ENCODE measurements at regions not wholly inside any gene's neighbourhood (a gene's known extent, or its start where the extent isn't known, plus 50 kb on each side); places are given as distances from the start of the nearest gene placed in this dataset.

DNA sequence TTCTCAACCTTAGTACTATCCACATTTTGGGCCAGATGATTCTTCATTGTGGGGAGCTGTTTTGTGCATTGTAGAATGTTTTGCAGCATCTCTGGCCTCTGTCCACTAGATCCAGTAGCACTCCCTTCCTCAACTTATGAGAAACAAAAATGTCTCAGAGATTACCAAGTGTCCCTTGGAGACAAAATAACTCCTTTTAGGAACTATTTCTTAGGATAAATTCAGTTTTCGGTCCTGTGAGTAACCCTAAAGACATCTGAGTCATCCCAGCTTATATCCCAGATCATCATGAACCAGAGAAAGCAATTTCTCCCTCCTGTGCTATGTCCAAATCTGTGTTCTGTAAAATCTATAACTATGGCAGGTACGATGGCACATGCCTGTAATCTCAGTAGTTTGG lies 266.6 kb upstream of the PHYHIPL start:
- DNase-seq = no peak
- Mint-ChIP-seq H3K27me3 (peaks cover 0 to 5% (median 3%) of the 10 kb centered on the region in 3 donors), H3K27ac (no peak overlapping the region), H3K4me1 (no peaks in the 10 kb centered on the region), H3K36me3 (no peaks in the 10 kb centered on the region), H3K9me3 (peaks cover 0 to 3% (median 0%) of the 10 kb centered on the region in 7 donors), H3K4me3 (no peak overlapping the region)
- ATAC-seq (ENCODE audit: low read depth in 2 of 2) = no peak

DNA sequence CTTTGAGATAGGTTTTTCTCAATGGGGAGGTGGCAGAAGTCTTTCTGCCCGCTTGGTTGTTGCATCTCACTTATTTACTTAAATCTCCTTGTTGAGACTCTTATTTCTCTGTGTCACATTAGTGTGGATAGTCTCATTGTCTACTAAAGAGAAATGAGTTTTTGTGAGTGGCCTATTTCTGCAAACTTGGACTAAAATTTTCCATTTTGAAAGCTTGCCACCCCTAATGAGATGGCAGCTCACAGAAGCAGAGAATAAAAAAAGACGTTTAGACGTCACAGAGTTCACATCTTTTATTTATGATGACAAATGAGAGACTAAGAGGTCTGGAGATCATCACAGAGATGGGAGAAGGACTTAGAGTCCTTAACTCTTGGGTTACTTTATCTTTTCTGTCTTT lies 262.7 kb upstream of the PHYHIPL start:
- no peak for ATAC-seq (ENCODE audit: low read depth in 2 of 2)

DNA sequence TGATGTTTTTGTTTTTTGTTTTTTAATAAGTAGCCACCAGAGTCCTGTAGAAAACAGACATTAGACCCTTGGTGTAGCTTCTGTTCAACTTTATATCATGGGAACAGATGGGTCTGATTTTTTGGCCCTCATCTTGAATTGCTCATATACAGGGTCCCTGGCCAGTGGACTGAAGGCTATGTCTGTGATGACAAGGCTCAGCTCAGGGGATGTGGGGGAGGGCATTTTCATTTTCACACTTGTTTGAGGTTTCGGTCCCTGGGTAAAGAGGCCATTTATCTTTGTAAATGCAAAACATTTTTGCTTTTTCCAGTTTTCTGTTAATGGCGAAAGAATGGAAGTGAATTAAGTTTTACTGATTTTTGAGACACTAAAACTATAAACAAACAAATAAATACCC lies 257.6 kb upstream of the PHYHIPL start:
- no peaks in the 10 kb centered on the region for H3K4me1 Mint-ChIP-seq

More for the DNA sequence above, 262.7 kb upstream of the PHYHIPL start:
- Mint-ChIP-seq H3K4me1 (no peaks in the 10 kb centered on the region), H3K27me3 (peaks cover 0 to 3% (median 0%) of the 10 kb centered on the region in 3 donors), H3K27ac (no peak overlapping the region), H3K9me3 (no peaks in the 10 kb centered on the region), H3K4me3 (no peak overlapping the region), H3K36me3 (no peaks in the 10 kb centered on the region)
- no peak for DNase-seq

DNA sequence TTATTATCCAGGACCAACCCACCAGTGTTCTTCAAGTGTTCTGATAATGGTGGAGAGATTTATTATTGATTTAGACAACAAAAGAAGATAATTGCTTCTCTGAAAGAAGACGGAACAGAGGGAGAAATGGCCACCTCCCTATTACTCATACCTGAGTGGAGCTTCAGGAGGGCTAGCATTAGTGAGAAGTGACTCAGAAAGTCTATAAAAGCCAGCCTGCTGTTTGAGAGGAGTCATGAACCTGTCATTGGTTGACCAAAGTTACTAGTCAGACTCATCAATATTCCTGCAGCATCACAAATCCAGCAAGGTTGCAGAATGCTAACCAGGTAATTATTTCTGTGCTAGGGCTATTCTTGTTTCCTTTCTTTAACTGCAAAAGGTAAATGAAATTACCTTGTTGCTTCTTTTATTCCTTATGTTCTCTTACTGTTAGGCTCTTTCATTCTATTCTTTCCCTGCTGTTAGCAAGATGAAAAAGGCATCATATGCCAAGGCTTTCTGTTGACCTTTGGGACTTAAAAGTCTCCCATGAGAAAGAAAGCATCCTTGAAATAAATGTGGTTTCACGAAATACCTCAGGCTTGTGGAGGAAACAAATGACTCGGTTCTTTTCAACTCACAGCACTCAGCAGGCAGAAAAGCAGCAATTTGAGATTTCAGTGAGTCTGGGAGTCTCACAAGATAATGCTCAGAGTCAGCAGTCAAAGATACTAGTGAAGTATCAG lies 256.4 kb upstream of the PHYHIPL start:
- H3K9me3 Mint-ChIP-seq = no peaks in the 10 kb centered on the region
- no peak overlapping the region for H3K27ac Mint-ChIP-seq
- H3K4me1 Mint-ChIP-seq = no peaks in the 10 kb centered on the region
- H3K36me3 Mint-ChIP-seq = no peaks in the 10 kb centered on the region
- H3K27me3 Mint-ChIP-seq = peaks cover 5 to 6% (median 5%) of the 10 kb centered on the region in 3 donors
- DNase-seq = no peak
- ATAC-seq (ENCODE audit: low read depth in 2 of 2) = no peak
- no peak overlapping the region for H3K4me3 Mint-ChIP-seq

More for the DNA sequence above, 257.6 kb upstream of the PHYHIPL start:
- no peak for DNase-seq
- Mint-ChIP-seq H3K27ac (no peak overlapping the region), H3K4me3 (no peak overlapping the region), H3K9me3 (no peaks in the 10 kb centered on the region), H3K36me3 (no peaks in the 10 kb centered on the region), H3K27me3 (peaks cover 5 to 6% (median 5%) of the 10 kb centered on the region in 3 donors)
- ATAC-seq (ENCODE audit: low read depth in 2 of 2) = no peak

DNA sequence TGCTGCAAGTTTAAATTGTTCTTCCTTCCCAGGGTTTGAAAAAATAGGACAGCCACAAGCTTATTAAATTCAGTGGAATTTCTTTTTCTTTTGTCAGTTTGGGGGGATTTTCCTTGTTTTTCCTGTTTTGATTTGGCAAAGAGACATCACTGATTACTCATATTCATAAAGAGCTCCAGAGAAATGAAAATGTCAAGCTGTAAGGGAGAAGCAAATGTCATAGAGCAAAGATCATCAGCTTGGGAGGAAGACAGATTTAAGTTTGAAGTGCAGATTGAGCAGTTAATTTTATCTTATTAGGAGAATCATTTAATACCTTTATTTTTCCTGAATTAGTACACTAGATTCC lies 255.8 kb upstream of the PHYHIPL start:
- no peak for ATAC-seq (ENCODE audit: low read depth in 2 of 2)
- no peaks in the 10 kb centered on the region for H3K36me3 Mint-ChIP-seq

DNA sequence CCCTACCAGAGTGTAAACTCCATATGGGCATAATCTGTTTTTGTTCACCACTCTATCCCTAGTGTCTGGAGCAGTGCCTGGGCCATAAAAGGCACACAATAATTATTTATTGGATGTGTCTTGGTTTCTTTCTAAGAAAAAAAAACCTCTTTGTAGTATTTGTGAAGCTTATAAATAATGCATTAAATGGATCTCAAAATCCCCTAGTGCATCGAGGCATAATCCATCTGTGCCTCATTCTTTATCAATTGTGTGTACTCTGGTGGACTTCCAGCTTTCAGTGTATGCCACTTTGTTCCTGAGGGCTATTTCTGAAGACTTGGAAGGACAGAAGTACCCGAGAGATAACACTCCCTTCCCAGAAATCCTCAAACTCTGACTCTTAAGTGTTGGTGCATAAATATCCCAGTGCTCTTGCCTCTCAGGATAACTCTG lies 255.0 kb upstream of the PHYHIPL start:
- H3K27me3 Mint-ChIP-seq = peaks cover 5 to 9% (median 6%) of the 10 kb centered on the region in 3 donors
- ATAC-seq (ENCODE audit: low read depth in 2 of 2) (no peak), DNase-seq (no peak)
- peaks cover 0 to 3% (median 0%) of the 10 kb centered on the region in 7 donors for H3K9me3 Mint-ChIP-seq
- no peaks in the 10 kb centered on the region for H3K36me3 Mint-ChIP-seq
- H3K4me1 Mint-ChIP-seq = no peaks in the 10 kb centered on the region
- H3K27ac Mint-ChIP-seq = no peak overlapping the region
- H3K4me3 Mint-ChIP-seq = no peak overlapping the region

More for the DNA sequence above, 255.8 kb upstream of the PHYHIPL start:
- no peak for DNase-seq
- H3K4me1 Mint-ChIP-seq = no peaks in the 10 kb centered on the region
- peaks cover 5 to 9% (median 6%) of the 10 kb centered on the region in 3 donors for H3K27me3 Mint-ChIP-seq
- peaks cover 0 to 3% (median 0%) of the 10 kb centered on the region in 7 donors for H3K9me3 Mint-ChIP-seq
- H3K27ac Mint-ChIP-seq = no peak overlapping the region
- no peak overlapping the region for H3K4me3 Mint-ChIP-seq

DNA sequence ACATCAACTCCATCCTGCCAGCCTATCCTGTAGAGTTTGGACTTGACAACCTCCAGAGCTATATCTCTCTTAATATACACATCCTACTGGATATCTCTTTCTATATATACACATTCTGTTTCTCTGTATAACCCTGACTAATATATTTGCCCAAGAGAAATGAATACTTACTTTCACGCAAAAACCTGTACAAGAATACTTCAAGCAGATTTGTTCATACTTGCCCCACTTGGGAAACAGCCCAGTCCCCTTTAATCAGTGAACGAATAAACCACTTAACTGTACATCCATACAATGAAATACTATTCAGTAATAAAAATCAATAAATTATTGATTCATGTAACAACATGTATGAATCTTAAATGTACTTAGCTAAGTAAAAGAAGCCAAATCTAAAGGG lies 251.1 kb upstream of the PHYHIPL start:
- H3K27me3 Mint-ChIP-seq = peaks cover 5 to 9% (median 6%) of the 10 kb centered on the region in 3 donors
- no peak overlapping the region for H3K4me3 Mint-ChIP-seq
- H3K36me3 Mint-ChIP-seq = no peaks in the 10 kb centered on the region
- no peak overlapping the region for H3K27ac Mint-ChIP-seq
- peaks cover 0 to 14% (median 9%) of the 10 kb centered on the region in 7 donors for H3K9me3 Mint-ChIP-seq
- no peak for DNase-seq
- no peak for ATAC-seq (ENCODE audit: low read depth in 2 of 2)
- H3K4me1 Mint-ChIP-seq = no peaks in the 10 kb centered on the region

DNA sequence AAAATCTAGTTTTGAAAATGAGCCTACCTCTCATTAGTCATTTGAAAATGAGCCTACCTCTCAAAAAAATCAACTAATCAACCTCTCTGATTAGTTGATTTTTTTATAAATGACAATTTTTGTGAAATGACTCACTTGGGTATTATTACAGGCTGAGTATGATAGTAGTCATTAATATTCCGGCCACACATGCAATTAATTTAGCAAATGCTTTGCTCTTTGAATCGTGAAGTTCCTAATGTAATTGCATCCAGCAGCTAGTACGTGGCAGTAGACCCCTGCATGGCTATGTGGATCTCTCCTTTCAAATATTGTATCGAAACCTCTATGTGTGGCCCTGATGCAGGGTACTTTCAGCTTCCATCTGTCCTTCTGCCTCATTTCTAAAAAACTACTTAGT lies 245.9 kb upstream of the PHYHIPL start:
- Mint-ChIP-seq H3K4me3 (no peak overlapping the region), H3K36me3 (no peaks in the 10 kb centered on the region), H3K9me3 (peaks cover 0 to 14% (median 9%) of the 10 kb centered on the region in 7 donors), H3K4me1 (no peaks in the 10 kb centered on the region), H3K27ac (no peak overlapping the region), H3K27me3 (peaks cover 0 to 5% (median 5%) of the 10 kb centered on the region in 3 donors)
- ATAC-seq (ENCODE audit: low read depth in 2 of 2) (no peak), DNase-seq (no peak)

DNA sequence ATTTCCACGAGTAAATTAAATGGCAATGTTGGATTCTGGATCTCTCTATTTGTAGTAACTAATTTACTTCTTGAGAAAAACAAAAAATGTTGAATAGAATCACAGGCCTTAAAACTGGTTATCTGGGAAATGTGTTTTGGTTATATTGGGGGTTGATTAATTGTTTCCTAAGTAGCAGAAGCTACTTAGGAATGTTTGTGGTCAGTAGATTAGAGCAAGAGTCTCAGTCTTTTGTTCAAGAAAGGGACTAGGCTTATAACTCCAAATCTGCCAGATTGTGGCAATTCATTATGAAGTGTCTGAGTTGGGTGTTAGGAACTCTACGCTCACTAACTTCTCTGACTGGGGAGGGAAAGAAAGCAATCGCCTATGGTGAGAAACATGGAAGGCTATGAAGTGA lies 244.3 kb upstream of the PHYHIPL start:
- H3K4me3 Mint-ChIP-seq = no peak overlapping the region
- H3K27ac Mint-ChIP-seq = no peak overlapping the region

DNA sequence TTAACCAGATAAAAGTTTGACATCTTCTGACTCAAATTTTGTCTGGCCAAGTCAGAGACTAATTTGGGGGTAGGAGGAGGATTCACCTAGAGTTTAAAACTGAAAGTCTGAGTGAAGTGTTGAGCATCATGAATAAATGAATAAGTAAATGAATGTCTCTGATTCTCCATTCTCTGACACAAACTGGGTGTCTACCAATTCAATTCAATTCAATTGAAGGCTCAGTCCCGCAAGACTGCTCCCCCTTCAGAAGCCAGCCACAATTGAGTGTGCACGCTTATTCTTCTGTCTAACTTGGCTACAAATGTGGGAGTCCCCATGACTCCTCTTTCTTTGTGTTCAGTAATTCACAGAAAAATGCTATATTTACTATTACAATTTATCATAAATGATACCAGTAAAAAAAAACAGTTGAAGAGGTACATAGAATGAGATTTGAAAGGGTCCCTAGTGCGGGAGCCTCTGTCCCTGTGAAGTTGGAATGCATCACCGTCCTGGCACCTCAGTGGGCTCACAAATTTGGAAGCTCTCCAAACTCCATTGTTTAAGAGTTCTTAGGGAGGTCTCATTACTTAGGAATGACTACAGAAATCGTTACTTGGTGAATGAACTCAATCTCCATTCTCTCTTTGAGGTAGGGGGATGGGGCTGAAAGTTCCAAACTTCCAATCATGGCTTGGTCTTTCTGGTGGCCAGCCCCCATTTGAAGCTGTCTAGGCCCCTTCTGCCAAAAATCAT lies 243.7 kb upstream of the PHYHIPL start:
- H3K36me3 Mint-ChIP-seq = no peaks in the 10 kb centered on the region
- ATAC-seq (ENCODE audit: low read depth in 2 of 2) (no peak), DNase-seq (no peak)
- peaks cover 0 to 5% (median 4%) of the 10 kb centered on the region in 3 donors for H3K27me3 Mint-ChIP-seq
- no peak overlapping the region for H3K4me3 Mint-ChIP-seq
- peaks cover 0 to 7% (median 4%) of the 10 kb centered on the region in 7 donors for H3K9me3 Mint-ChIP-seq
- H3K4me1 Mint-ChIP-seq = no peaks in the 10 kb centered on the region
- no peak overlapping the region for H3K27ac Mint-ChIP-seq

More for the DNA sequence above, 244.3 kb upstream of the PHYHIPL start:
- H3K9me3 Mint-ChIP-seq = peaks cover 0 to 11% (median 7%) of the 10 kb centered on the region in 7 donors
- no peaks in the 10 kb centered on the region for H3K4me1 Mint-ChIP-seq
- no peak for ATAC-seq (ENCODE audit: low read depth in 2 of 2)
- DNase-seq = no peak
- no peaks in the 10 kb centered on the region for H3K36me3 Mint-ChIP-seq
- peaks cover 0 to 5% (median 4%) of the 10 kb centered on the region in 3 donors for H3K27me3 Mint-ChIP-seq

DNA sequence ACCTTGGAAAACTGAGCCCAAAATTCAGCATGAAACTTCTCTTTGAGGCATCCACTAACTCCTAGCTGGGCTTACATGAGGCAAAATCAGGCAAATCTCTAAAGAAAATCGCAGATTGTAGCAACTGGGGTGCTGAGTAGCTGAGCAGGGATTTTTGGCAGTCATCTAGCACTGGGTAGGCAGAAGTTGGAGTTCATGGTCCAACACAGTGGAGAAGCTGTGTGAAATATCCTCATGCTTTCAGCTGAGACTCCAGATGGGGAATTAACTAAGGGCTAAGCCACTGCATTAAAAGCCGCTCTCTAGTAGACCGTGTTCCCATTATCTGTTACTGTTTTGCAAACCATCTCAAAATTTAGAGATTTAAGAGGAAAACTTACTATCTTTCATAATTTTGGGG lies 240.1 kb upstream of the PHYHIPL start:
- no peak for ATAC-seq (ENCODE audit: low read depth in 2 of 2)
- Mint-ChIP-seq H3K27ac (no peak overlapping the region), H3K4me1 (no peaks in the 10 kb centered on the region), H3K27me3 (peaks cover 0 to 5% (median 4%) of the 10 kb centered on the region in 3 donors), H3K4me3 (no peak overlapping the region), H3K36me3 (no peaks in the 10 kb centered on the region), H3K9me3 (peaks cover 0 to 4% (median 0%) of the 10 kb centered on the region in 7 donors)
- DNase-seq = no peak

DNA sequence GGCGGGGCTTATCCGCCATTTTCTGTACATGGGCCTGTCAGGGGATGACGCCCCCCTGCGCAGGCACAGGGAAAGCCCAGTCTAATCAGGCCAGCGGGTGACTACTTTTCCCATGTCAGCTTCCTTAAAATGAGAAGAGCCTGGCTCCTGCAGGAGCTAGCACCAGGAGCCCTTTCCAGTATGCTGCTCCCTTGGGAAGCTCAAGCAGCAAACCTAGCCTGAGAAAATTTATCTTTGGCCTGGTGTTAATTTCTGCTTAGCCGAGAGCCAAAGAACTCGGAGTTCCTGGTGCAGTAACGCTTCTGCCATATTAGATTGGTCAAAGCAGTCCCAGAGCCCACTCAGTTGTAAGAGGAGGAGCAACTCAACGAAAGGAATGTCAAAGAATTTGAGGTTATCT lies 239.0 kb upstream of the PHYHIPL start:
- Mint-ChIP-seq H3K27ac (no peak overlapping the region), H3K4me3 (no peak overlapping the region), H3K36me3 (no peaks in the 10 kb centered on the region)

DNA sequence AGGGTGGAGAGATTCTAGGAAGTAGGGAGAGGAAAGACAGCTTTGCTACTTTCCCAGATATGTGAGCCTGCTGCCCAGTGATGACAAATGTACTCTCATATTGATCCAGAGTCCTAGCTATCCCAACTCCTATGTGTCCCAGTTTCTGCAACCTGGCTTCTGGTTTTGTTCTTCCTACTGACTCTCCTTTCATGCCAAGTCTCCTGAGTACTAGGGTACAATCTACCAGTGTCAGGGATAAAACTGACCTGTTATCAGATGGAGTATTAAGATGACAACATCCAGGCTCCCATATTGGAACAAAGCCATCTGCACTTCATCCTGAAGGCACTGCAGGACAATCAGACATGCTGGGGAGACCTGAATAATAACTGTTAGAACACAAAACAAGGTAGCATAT lies 233.7 kb upstream of the PHYHIPL start:
- no peaks in the 10 kb centered on the region for H3K36me3 Mint-ChIP-seq
- peaks cover 0 to 5% (median 4%) of the 10 kb centered on the region in 3 donors for H3K27me3 Mint-ChIP-seq
- H3K27ac Mint-ChIP-seq = no peak overlapping the region
- H3K4me1 Mint-ChIP-seq = no peaks in the 10 kb centered on the region
- DNase-seq (no peak), ATAC-seq (ENCODE audit: low read depth in 2 of 2) (no peak)
- H3K9me3 Mint-ChIP-seq = peaks cover 0 to 10% (median 0%) of the 10 kb centered on the region in 7 donors
- H3K4me3 Mint-ChIP-seq = no peak overlapping the region

More for the DNA sequence above, 239.0 kb upstream of the PHYHIPL start:
- ATAC-seq (ENCODE audit: low read depth in 2 of 2) (no peak), DNase-seq (no peak)
- Mint-ChIP-seq H3K4me1 (no peaks in the 10 kb centered on the region), H3K9me3 (peaks cover 0 to under 1% (median 0%) of the 10 kb centered on the region in 7 donors), H3K27me3 (peaks cover 0 to under 1% (median under 1%) of the 10 kb centered on the region in 3 donors)
